Small intestine (tissue), 7 donors: ENCODE measurements at regions not wholly inside any gene's neighbourhood (a gene's known extent, or its start where the extent isn't known, plus 50 kb on each side); places are given as distances from the start of the nearest gene placed in this dataset.

Experiments
- DNase-seq, 2 donors: peaks; one replicate each; pipeline versions ENCODE4 v3.0.0 to v3.0.0-alpha.2; 2013
- FAIRE-seq: peaks from 2 replicates; lab custom pipeline; 2012; peaks lifted over from hg19 to GRCh38; lab: Jason Lieb, UNC
- H3K27ac ChIP-seq, 3 donors: one replicate each; pipeline ENCODE4 v1.5.1; 2013; ENCODE audit warnings: low read length in 2 of 3, mild to moderate bottlenecking in 2 of 3, control low read depth in 1 of 3, inconsistent platforms in 1 of 3, low read depth in 1 of 3, moderate library complexity in 1 of 3
- H3K27me3 ChIP-seq, 3 donors: one replicate each; pipeline ENCODE4 v1.6.1; 2013; ENCODE audit warnings: low read length in 3 of 3, inconsistent platforms in 1 of 3; ENCODE audit not compliant: control insufficient read depth in 3 of 3, insufficient read depth in 3 of 3
- H3K36me3 ChIP-seq, 3 donors: one replicate each; pipeline ENCODE4 v1.6.1; 2013; ENCODE audit warnings: low read length in 3 of 3, inconsistent platforms in 1 of 3, low read depth in 1 of 3, mild to moderate bottlenecking in 1 of 3, moderate library complexity in 1 of 3; ENCODE audit not compliant: control insufficient read depth in 3 of 3, insufficient read depth in 2 of 3
- H3K4me1 ChIP-seq, 3 donors: one replicate each; pipeline ENCODE4 v1.6.1; 2013; ENCODE audit warnings: low read length in 2 of 3, inconsistent platforms in 1 of 3, low read depth in 1 of 3, mild to moderate bottlenecking in 1 of 3, moderate library complexity in 1 of 3; ENCODE audit not compliant: control insufficient read depth in 3 of 3, insufficient read depth in 2 of 3
- H3K4me3 ChIP-seq, 3 donors: one replicate each; pipeline ENCODE4 v1.5.1; 2013; ENCODE audit warnings: low read length in 3 of 3, control low read depth in 1 of 3, inconsistent platforms in 1 of 3, low read depth in 1 of 3, mild to moderate bottlenecking in 1 of 3, moderate library complexity in 1 of 3
- H3K9me3 ChIP-seq, 2 donors: one replicate each; pipeline ENCODE4 v1.6.1; 2013; ENCODE audit warnings: low read depth in 1 of 2, low read length in 1 of 2; ENCODE audit not compliant: control insufficient read depth in 2 of 2, insufficient read depth in 1 of 2
- WGBS, 3 donors: extraction: QIAGEN DNeasy Blood & Tissue Kit; methylation state at CpG; one replicate each; pipeline ENCODE4 v1.1.7; 2013; 5-methylcytosine and 5-hydroxymethylcytosine counted together
- donor health status: healthy with polysubstance abuse.
- donor health status: control.
- donor health status: control.
- donor health status: Bipolar disorder and iron deficiency.
- donor health status: healthy.

DNA sequence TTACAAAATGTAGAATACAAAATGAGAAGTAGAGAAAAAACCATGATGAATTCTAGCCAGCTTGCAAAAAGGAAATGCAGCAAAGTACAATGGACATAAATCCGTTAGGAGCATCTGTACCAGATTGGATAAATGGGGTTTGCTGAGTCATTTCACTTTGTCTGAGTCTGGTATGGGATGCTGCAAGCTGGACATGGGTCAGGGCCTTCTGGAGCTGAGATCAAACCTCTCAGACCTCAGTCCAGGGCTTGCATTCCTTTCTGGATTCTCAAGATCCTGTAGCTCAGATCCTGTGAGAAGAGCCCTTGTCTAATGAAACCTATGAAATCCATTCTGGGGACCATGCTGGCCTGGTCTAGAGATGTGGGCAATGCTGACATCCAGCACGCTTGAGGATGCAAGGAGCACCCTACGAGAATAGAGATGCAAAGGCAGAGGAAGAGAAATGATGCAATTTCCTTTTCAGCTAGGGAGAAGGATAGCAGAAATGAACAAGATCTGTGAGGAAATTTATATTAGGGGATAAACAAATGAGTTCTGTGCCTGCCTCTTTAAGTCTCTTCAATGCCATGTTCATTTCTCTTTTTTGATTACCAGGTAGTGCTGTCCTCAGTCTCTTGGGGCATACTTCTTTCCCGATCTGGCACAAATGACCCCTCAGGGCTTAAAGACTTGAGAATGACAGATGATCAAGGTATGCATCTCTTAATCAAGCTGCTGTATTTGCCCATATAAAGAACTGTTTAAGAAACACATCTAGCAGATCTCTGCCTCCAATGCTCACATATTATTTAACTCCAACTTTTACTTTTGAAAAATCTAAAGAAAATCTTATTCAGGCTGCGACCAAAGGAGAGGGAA lies 230.4 kb downstream of the MEIS1 start:
- WGBS, 3 donors, result 49 to 74% (median 63%) methylated on average over 5 of the region's 5 CpGs
- no peaks in the 10 kb centered on the region for H3K4me1 ChIP-seq
- no peak overlapping the region for H3K4me3 ChIP-seq
- H3K36me3 ChIP-seq, result no peaks in the 10 kb centered on the region
- H3K9me3 ChIP-seq, result no peaks in the 10 kb centered on the region
- DNase-seq, result no peak
- no peak overlapping the region for H3K27ac ChIP-seq
- no peak for FAIRE-seq
- H3K27me3 ChIP-seq, result peaks cover 0 to 2% (median 0%) of the 10 kb centered on the region in 3 donors

DNA sequence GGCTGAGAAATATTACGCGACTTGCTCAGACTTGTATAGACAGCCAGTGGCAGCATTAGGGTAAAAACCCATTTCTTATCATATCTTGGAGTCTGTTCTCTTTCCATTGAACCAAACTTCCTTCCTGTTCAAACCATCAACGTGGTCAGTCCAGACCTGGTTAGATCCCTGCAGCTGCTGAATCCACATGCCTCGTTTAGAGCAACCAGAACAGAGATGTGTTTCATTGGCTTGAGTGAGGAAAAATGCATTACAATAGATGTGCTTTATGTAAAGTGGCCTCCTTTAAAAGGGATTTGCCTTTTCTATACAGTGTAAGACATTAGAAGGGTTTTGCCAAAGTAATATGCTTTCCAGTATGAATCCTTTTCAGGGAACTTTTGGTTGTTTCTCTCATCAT lies 232.4 kb downstream of the MEIS1 start:
- Histone ChIP-seq H3K4me3 (no peak overlapping the region), H3K9me3 (no peaks in the 10 kb centered on the region), H3K27ac (no peak overlapping the region), H3K36me3 (no peaks in the 10 kb centered on the region), H3K4me1 (no peaks in the 10 kb centered on the region), H3K27me3 (peaks cover 0 to 2% (median 0%) of the 10 kb centered on the region in 3 donors)
- WGBS, 3 donors, result 61 to 67% (median 63%) methylated on average over 4 of the region's 4 CpGs
- FAIRE-seq (no peak), DNase-seq (no peak)

DNA sequence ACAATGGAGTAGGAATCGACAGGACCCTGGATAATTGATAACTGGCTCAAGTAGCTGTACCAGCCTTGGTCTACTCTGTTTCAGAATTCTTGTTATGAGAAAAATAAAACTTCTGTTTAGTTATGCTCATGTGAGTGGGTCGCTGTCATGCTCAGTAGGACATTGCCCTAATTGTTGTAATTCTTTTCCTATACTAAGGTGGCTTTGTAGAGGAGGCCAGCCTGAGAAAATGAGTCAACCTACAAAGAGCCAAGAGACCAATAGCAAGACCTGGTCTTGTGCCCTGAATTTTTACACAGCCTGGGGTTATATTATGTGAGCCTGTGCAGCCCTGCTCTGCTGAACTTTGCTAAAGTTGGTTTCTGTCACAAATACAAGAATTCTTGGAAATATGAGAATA lies 238.4 kb downstream of the MEIS1 start:
- 55 to 82% (median 63%) methylated on average over 2 of the region's 2 CpGs for WGBS, 3 donors

DNA sequence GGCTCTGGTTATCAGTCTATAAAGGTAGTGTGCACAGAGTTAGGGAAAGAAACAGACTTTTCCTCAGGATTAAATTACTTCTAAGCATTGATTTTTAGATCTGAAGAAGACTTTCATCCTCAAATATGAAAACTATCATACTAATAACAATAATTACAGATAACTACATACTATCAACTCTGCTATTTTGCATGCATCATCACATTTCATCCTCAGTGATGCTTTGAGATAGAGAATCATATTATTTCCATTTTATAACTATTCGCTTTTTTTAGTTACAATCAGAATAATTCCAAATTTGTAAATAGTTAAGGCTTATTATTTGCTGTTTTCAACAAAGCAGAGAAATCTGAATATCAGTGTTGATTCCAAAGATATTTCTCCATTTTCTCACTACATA lies 239.2 kb downstream of the MEIS1 start:
- Histone ChIP-seq H3K27me3 (no peaks in the 10 kb centered on the region), H3K36me3 (no peaks in the 10 kb centered on the region), H3K27ac (no peak overlapping the region), H3K4me3 (no peak overlapping the region), H3K4me1 (no peaks in the 10 kb centered on the region), H3K9me3 (no peaks in the 10 kb centered on the region)
- DNase-seq (no peak), FAIRE-seq (no peak)
- 77 to 90% (median 89%) methylated on average over 1 of the region's 1 CpG for WGBS, 3 donors

More for the DNA sequence above, 238.4 kb downstream of the MEIS1 start:
- FAIRE-seq (no peak), DNase-seq (no peak)
- H3K27me3 ChIP-seq, result no peaks in the 10 kb centered on the region
- no peak overlapping the region for H3K4me3 ChIP-seq
- H3K27ac ChIP-seq, result no peak overlapping the region
- no peaks in the 10 kb centered on the region for H3K9me3 ChIP-seq
- H3K36me3 ChIP-seq, result no peaks in the 10 kb centered on the region
- no peaks in the 10 kb centered on the region for H3K4me1 ChIP-seq

DNA sequence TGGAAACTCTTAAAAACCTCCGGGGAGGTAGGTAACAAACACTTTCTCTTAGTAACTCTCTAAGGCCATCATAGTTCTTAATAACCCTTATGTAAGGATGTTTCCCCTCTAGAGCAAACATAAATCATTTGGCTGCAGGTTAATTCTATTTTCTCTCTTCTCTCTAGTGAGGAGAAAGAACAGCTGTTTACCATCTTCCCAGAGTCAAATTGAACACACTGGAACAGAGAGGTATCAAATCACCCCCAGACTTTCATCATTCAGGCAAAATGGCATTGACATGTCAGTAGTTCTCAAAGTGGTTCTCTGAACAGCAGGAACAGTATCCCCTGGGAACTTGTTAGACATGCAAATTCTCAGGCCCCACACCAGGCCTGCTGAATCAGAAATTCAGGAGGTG lies 240.7 kb downstream of the MEIS1 start:
- DNase-seq (no peak), FAIRE-seq (no peak)
- H3K27ac ChIP-seq, result no peak overlapping the region
- H3K36me3 ChIP-seq, result no peaks in the 10 kb centered on the region
- 76 to 82% (median 77%) methylated on average over 1 of the region's 1 CpG for WGBS, 3 donors
- no peak overlapping the region for H3K4me3 ChIP-seq
- no peaks in the 10 kb centered on the region for H3K4me1 ChIP-seq
- no peaks in the 10 kb centered on the region for H3K27me3 ChIP-seq
- H3K9me3 ChIP-seq, result no peaks in the 10 kb centered on the region

DNA sequence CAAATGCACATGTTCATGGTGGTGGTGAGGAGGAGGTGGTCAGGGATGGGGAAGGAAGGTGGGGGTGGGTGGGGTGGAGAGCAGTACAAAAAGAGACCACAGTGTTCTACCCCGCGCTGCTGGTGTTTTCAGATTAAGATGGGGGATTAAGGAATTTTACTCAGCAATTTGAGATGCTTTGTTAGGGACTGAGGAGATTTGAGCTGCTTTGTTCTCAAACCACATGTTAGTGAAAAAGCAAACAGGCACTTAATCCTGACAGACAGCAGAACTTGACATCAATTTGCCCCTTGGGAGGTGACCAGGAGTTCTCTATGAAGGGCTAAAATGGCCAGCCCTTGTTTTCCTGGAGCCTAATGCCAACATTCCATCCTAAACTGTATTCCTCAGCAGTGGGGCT lies 244.5 kb downstream of the MEIS1 start:
- FAIRE-seq (no peak), DNase-seq (no peak)
- 87 to 93% (median 90%) methylated on average over 2 of the region's 2 CpGs for WGBS, 3 donors
- Histone ChIP-seq H3K4me3 (no peak overlapping the region), H3K4me1 (no peaks in the 10 kb centered on the region), H3K27ac (no peak overlapping the region), H3K36me3 (no peaks in the 10 kb centered on the region), H3K9me3 (no peaks in the 10 kb centered on the region), H3K27me3 (no peaks in the 10 kb centered on the region)

DNA sequence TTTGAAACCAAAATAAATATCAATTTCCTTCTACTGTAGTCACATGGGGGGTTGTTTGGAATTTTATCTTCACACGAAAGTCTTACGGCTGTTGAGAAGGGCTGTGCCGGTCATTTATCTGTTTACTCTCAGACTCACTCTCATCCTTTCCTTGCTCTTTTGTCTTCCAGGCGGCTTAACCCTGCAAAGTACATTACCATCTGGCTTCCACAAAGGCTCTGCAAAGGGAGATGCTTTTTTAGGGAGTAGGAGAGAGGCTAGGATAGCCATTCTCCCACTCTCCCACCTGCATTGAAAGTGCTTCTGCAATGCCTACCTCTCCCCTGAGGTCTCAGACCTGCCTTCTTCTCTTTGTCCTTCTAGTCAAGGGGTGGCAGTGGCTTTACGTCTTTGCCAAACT lies 247.6 kb downstream of the MEIS1 start:
- WGBS, 3 donors, result 35 to 68% (median 37%) methylated on average over 5 of the region's 5 CpGs
- Histone ChIP-seq H3K36me3 (no peaks in the 10 kb centered on the region), H3K4me3 (no peak overlapping the region), H3K27ac (no peak overlapping the region), H3K4me1 (no peaks in the 10 kb centered on the region), H3K27me3 (no peaks in the 10 kb centered on the region), H3K9me3 (no peaks in the 10 kb centered on the region)
- no peak for DNase-seq
- no peak for FAIRE-seq

DNA sequence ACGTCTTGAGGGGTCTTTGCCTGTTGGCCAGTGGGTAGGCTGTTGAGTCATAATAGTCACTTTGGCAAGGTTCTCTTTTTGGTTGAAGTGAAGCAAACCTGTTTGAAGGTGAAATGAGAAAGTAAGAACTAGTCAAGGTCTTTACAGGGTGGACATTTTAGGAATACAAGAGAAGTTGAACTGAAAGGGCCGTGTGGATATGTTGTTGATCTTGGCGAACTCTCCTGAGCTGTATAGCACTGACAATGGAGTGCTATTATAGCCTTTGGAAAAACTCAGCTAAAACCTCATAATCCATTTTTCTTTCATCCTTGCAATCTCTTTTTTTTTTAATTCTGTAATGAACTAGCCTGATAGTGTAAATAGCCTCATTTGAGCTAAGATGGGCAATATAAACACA lies 248.1 kb downstream of the MEIS1 start:
- WGBS, 3 donors, result 79 to 85% (median 84%) methylated on average over 3 of the region's 3 CpGs
- H3K9me3 ChIP-seq, result no peaks in the 10 kb centered on the region
- no peak overlapping the region for H3K4me3 ChIP-seq
- H3K27ac ChIP-seq, result no peak overlapping the region
- DNase-seq (no peak), FAIRE-seq (no peak)
- H3K36me3 ChIP-seq, result no peaks in the 10 kb centered on the region
- no peaks in the 10 kb centered on the region for H3K4me1 ChIP-seq
- no peaks in the 10 kb centered on the region for H3K27me3 ChIP-seq

DNA sequence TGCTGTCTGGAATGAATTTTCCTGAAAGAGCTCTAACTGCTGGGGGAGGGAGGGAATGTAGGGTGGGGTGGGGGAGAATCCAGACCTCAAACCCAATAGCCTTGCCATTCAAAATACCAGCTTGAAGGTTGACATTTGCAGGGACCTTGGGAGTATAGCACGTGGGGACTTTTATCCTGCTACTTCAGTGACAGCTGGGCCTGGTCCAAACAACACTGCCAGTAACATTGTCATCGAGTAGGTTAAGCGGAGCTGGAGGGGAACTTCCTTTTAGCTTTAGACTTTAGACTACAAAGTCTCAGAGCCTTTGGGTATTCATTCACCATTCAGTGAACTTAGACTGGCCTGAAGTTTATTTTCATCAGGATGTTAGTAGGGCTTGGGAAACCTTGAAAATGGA lies 248.7 kb downstream of the MEIS1 start:
- Histone ChIP-seq H3K27me3 (no peaks in the 10 kb centered on the region), H3K4me3 (no peak overlapping the region), H3K4me1 (no peaks in the 10 kb centered on the region), H3K27ac (no peak overlapping the region), H3K36me3 (no peaks in the 10 kb centered on the region), H3K9me3 (no peaks in the 10 kb centered on the region)
- WGBS, 3 donors, result 17 to 43% (median 28%) methylated on average over 3 of the region's 3 CpGs
- no peak for FAIRE-seq
- no peak for DNase-seq
